DOHH2 (cell line): ENCODE measurements at regions not wholly inside any gene's neighbourhood (a gene's known extent, or its start where the extent isn't known, plus 50 kb on each side); places are given as distances from the start of the nearest gene placed in this dataset.

Experiments
- EZH2phosphoT487 ChIP-seq: fragments of 200-600 bp; sonication (generic); IDR thresholded peaks from 2 replicates; pipeline ENCODE4 v1.6.1; 2017; ENCODE audit warnings: borderline replicate concordance, mild to moderate bottlenecking, antibody characterized with exemption, low read length, moderate library complexity, mixed read lengths
- TF ChIP-seq, protein P1 (sequence below): fragments of 200-600 bp; sonication (generic); IDR thresholded peaks from one replicate; pipeline ENCODE4 v1.5.1; 2014; ENCODE audit warnings: antibody characterized with exemption, mild to moderate bottlenecking, low read depth, low read length; ENCODE audit not compliant: poor library complexity, severe bottlenecking

DNA sequence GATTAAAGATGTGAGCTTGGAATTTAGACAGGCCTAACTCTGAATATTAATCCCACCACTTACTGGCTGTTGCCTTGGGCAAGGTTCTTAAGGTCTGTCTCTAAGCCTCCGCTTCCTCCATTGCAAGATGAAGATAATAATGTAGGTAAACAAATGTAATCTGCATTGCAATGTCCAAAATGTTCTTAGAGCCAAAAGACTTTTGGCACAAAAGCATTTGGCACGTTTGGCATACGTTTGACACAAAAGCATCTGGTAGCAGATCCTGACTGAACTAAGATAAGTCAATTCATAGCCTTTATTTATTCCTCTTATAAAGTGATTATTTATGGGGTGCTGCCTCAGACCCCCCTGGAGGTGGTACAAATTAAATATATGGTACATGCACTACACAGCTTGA is 229.9 kb upstream of the STXBP5 start:
- TF ChIP-seq, protein P1, sequence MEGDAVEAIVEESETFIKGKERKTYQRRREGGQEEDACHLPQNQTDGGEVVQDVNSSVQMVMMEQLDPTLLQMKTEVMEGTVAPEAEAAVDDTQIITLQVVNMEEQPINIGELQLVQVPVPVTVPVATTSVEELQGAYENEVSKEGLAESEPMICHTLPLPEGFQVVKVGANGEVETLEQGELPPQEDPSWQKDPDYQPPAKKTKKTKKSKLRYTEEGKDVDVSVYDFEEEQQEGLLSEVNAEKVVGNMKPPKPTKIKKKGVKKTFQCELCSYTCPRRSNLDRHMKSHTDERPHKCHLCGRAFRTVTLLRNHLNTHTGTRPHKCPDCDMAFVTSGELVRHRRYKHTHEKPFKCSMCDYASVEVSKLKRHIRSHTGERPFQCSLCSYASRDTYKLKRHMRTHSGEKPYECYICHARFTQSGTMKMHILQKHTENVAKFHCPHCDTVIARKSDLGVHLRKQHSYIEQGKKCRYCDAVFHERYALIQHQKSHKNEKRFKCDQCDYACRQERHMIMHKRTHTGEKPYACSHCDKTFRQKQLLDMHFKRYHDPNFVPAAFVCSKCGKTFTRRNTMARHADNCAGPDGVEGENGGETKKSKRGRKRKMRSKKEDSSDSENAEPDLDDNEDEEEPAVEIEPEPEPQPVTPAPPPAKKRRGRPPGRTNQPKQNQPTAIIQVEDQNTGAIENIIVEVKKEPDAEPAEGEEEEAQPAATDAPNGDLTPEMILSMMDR = no peak
- TF ChIP-seq EZH2phosphoT487 = no peak
